Astrocyte (in vitro differentiated cells and primary cell): ENCODE measurements at regions not wholly inside any gene's neighbourhood (a gene's known extent, or its start where the extent isn't known, plus 50 kb on each side); places are given as distances from the start of the nearest gene placed in this dataset.

Experiments used
- DNase-seq: peaks from one replicate; pipeline ENCODE4 v3.0.0-alpha.2; 2010; ENCODE audit warnings: low read depth
- FAIRE-seq: peaks from 2 replicates; lab custom pipeline; 2011; peaks lifted over from hg19 to GRCh38; lab: Jason Lieb, UNC
- H2AFZ ChIP-seq: 2 replicates; pipeline ENCODE4 v1.6.0; 2012; ENCODE audit warnings: low read depth, low read length, inconsistent platforms
- H3K27ac ChIP-seq: 2 replicates; pipeline ENCODE4 v1.5.1; 2011; ENCODE audit warnings: low read depth, low read length, inconsistent platforms
- H3K27me3 ChIP-seq: 2 replicates; pipeline ENCODE4 v1.6.0; 2011; ENCODE audit warnings: low read length, inconsistent platforms; ENCODE audit not compliant: insufficient read depth
- H3K36me3 ChIP-seq: 2 replicates; pipeline ENCODE4 v1.5.1; 2011; ENCODE audit warnings: low read length, inconsistent platforms; ENCODE audit not compliant: insufficient read depth
- H3K4me1 ChIP-seq: 2 replicates; pipeline ENCODE4 v1.5.1; 2011; ENCODE audit warnings: low read length, inconsistent platforms; ENCODE audit not compliant: insufficient read depth
- H3K4me2 ChIP-seq: 2 replicates; pipeline ENCODE4 v1.6.0; 2012; ENCODE audit warnings: low read length, inconsistent platforms
- H3K4me3 ChIP-seq: 2 replicates; pipeline ENCODE4 v1.5.1; 2011; ENCODE audit warnings: low read depth, mild to moderate bottlenecking, low read length, inconsistent platforms; ENCODE audit not compliant: insufficient read depth
- H3K79me2 ChIP-seq: 2 replicates; pipeline ENCODE4 v1.6.0; 2012; ENCODE audit warnings: mild to moderate bottlenecking, low read length, inconsistent platforms; ENCODE audit not compliant: insufficient read depth
- H3K9ac ChIP-seq: 2 replicates; pipeline ENCODE4 v1.6.0; 2012; ENCODE audit warnings: mild to moderate bottlenecking, low read length, inconsistent platforms
- H3K9me3 ChIP-seq: 2 replicates; pipeline ENCODE4 v1.5.1; 2012; ENCODE audit warnings: low read depth, mild to moderate bottlenecking, low read length, inconsistent platforms; ENCODE audit not compliant: insufficient read depth
- H4K20me1 ChIP-seq: 2 replicates; pipeline ENCODE4 v1.6.0; 2012; ENCODE audit warnings: low read length, inconsistent platforms; ENCODE audit not compliant: insufficient read depth
- H3K27ac Mint-ChIP-seq: one replicate; pipeline ENCODE4 v1.8.0; 2021; ENCODE audit warnings: mild to moderate bottlenecking, mixed read lengths; ENCODE audit not compliant: unreplicated experiment
- H3K27me3 Mint-ChIP-seq: one replicate; pipeline ENCODE4 v1.8.0; 2021; ENCODE audit warnings: low read depth, mixed read lengths; ENCODE audit not compliant: unreplicated experiment
- H3K36me3 Mint-ChIP-seq: one replicate; pipeline ENCODE4 v1.8.0; 2021; ENCODE audit warnings: low read depth, mixed read lengths; ENCODE audit not compliant: unreplicated experiment
- H3K4me1 Mint-ChIP-seq: one replicate; pipeline ENCODE4 v1.8.0; 2021; ENCODE audit warnings: low read depth, mixed read lengths; ENCODE audit not compliant: unreplicated experiment
- H3K4me3 Mint-ChIP-seq: one replicate; pipeline ENCODE4 v1.8.0; 2021; ENCODE audit warnings: mild to moderate bottlenecking, moderate library complexity, mixed read lengths; ENCODE audit not compliant: unreplicated experiment
- H3K9me3 Mint-ChIP-seq: one replicate; pipeline ENCODE4 v1.8.0; 2021; ENCODE audit warnings: mild to moderate bottlenecking, mixed read lengths; ENCODE audit not compliant: unreplicated experiment
- EZH2 ChIP-seq: IDR thresholded peaks from 2 replicates; pipeline ENCODE4 v1.6.1; 2012; ENCODE audit warnings: mild to moderate bottlenecking, low read length, inconsistent platforms; ENCODE audit not compliant: insufficient read depth
- TF ChIP-seq, protein P1 (sequence below): IDR thresholded peaks from 2 replicates; pipeline ENCODE4 v1.5.1; 2011; ENCODE audit warnings: low read depth, mild to moderate bottlenecking, inconsistent platforms, low read length, moderate library complexity; ENCODE audit not compliant: insufficient read depth

DNA sequence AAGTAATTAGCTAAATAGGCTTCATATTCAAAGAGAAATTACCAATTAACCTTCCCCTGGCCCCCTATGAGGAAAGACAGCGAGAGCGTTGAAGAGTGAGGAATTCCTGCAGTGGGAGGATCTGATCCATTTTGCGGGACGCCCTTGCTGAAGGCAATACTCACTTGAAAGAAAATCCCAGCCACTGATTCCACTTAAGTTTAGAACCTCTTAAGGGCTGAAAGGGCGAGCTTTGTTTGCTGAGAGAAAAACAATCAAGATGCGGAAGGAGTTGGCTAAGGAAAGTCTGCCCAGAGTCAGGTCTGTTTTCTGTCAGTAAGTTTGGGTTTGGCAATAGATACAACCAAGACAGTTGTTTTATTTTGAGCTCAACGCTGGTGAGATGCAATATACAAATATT is 102.8 kb upstream of the GBE1 start:
- Mint-ChIP-seq H3K4me1 (no peaks in the 10 kb centered on the region), H3K27ac (no peak overlapping the region), H3K36me3 (no peaks in the 10 kb centered on the region), H3K27me3 (no peaks in the 10 kb centered on the region), H3K9me3 (no peaks in the 10 kb centered on the region), H3K4me3 (no peak overlapping the region)
- Histone ChIP-seq H3K4me2 (no peak overlapping the region), H3K9me3 (no peaks in the 10 kb centered on the region), H3K4me1 (no peaks in the 10 kb centered on the region), H3K36me3 (no peaks in the 10 kb centered on the region), H3K27ac (no peak overlapping the region), H3K4me3 (no peak overlapping the region), H3K9ac (no peak overlapping the region), H3K79me2 (no peaks in the 10 kb centered on the region), H4K20me1 (no peaks in the 10 kb centered on the region), H2AFZ (no peak overlapping the region), H3K27me3 (no peaks in the 10 kb centered on the region)
- FAIRE-seq (no peak), DNase-seq (no peak)
- TF ChIP-seq, protein P1, sequence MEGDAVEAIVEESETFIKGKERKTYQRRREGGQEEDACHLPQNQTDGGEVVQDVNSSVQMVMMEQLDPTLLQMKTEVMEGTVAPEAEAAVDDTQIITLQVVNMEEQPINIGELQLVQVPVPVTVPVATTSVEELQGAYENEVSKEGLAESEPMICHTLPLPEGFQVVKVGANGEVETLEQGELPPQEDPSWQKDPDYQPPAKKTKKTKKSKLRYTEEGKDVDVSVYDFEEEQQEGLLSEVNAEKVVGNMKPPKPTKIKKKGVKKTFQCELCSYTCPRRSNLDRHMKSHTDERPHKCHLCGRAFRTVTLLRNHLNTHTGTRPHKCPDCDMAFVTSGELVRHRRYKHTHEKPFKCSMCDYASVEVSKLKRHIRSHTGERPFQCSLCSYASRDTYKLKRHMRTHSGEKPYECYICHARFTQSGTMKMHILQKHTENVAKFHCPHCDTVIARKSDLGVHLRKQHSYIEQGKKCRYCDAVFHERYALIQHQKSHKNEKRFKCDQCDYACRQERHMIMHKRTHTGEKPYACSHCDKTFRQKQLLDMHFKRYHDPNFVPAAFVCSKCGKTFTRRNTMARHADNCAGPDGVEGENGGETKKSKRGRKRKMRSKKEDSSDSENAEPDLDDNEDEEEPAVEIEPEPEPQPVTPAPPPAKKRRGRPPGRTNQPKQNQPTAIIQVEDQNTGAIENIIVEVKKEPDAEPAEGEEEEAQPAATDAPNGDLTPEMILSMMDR, result no peak
- no peak for TF ChIP-seq EZH2

DNA sequence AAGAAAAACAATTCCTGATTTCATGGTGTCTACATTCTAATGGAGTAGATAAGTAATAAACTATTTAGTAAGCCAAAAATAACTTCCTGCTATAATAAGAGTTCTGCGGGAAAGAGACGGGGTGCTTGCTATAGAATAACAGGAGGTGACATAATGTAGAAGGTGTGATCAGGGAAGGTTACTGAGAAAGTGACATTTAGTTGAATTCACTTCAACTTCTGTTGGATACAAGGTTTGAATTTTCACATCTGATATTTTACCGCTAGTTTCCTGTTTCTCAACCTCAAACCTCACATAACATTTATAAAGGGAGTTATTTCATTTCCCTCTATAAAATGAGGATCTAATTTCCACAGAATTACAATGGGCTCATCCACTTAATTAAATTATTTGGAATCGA is 102.3 kb upstream of the GBE1 start:
- Mint-ChIP-seq H3K9me3 (no peaks in the 10 kb centered on the region), H3K36me3 (no peaks in the 10 kb centered on the region), H3K27ac (no peak overlapping the region), H3K4me1 (no peaks in the 10 kb centered on the region), H3K27me3 (no peaks in the 10 kb centered on the region), H3K4me3 (no peak overlapping the region)
- H3K27ac ChIP-seq, result no peak overlapping the region
- no peaks in the 10 kb centered on the region for H3K36me3 ChIP-seq
- H4K20me1 ChIP-seq, result no peaks in the 10 kb centered on the region
- no peak overlapping the region for H3K9ac ChIP-seq
- no peak for TF ChIP-seq EZH2
- TF ChIP-seq, protein P1, result no peak
- H3K9me3 ChIP-seq, result no peaks in the 10 kb centered on the region
- DNase-seq (no peak), FAIRE-seq (no peak)
- H3K79me2 ChIP-seq, result no peaks in the 10 kb centered on the region
- no peak overlapping the region for H3K4me3 ChIP-seq
- no peak overlapping the region for H3K4me2 ChIP-seq
- no peak overlapping the region for H2AFZ ChIP-seq
- H3K27me3 ChIP-seq, result no peaks in the 10 kb centered on the region
- no peaks in the 10 kb centered on the region for H3K4me1 ChIP-seq

DNA sequence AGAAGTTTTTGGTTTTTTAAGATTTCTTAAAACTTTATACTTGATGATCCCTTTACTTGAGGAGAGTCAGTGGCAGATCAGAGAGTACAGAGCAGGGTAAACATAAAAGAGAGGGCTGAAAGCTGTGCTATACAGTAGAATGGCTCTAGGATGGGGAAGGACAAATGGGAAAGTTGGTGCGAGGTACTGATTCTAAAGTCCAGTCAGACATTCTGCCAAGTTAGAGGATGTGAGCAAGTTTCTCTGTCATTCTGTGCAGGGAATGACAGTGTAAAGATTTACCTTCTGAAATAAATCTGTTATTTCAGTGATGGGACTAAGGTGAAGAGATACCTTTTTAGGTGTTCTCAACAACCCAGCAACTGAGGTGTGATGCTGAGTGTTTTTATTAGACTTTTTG is 100.1 kb upstream of the GBE1 start:
- no peak overlapping the region for H3K4me3 Mint-ChIP-seq
- no peak for FAIRE-seq

More for the DNA sequence above, 100.1 kb upstream of the GBE1 start:
- Histone ChIP-seq H4K20me1 (no peaks in the 10 kb centered on the region), H3K27me3 (no peaks in the 10 kb centered on the region), H3K9me3 (no peaks in the 10 kb centered on the region), H3K4me3 (no peak overlapping the region), H3K27ac (no peak overlapping the region), H3K4me2 (no peak overlapping the region), H3K9ac (no peak overlapping the region), H2AFZ (no peak overlapping the region), H3K79me2 (no peaks in the 10 kb centered on the region), H3K36me3 (no peaks in the 10 kb centered on the region), H3K4me1 (no peaks in the 10 kb centered on the region)
- H3K9me3 Mint-ChIP-seq, result no peaks in the 10 kb centered on the region
- H3K36me3 Mint-ChIP-seq, result no peaks in the 10 kb centered on the region
- H3K27me3 Mint-ChIP-seq, result no peaks in the 10 kb centered on the region
- H3K4me1 Mint-ChIP-seq, result no peaks in the 10 kb centered on the region
- no peak for TF ChIP-seq EZH2
- TF ChIP-seq, protein P1, result no peak
- no peak for DNase-seq
- H3K27ac Mint-ChIP-seq, result no peak overlapping the region
